Thoracic aorta (tissue), 2 donors: ENCODE measurements at regions not wholly inside any gene's neighbourhood (a gene's known extent, or its start where the extent isn't known, plus 50 kb on each side); places are given as distances from the start of the nearest gene placed in this dataset.

Experiments
- ATAC-seq: fragments of 150-250 bp; one replicate; pipeline ENCODE4 v1.8.0; 2017; ENCODE audit warnings: low read depth; ENCODE audit not compliant: insufficient number of reproducible peaks, low FRiP score
- DNase-seq: peaks from one replicate; pipeline ENCODE4 v3.0.0-alpha.2; 2020; ENCODE audit warnings: low spot score
- H3K27ac ChIP-seq, 2 donors: fragments of 200-600 bp; sonication (generic); 1 replicate in 1 of 2; 2 replicates in 1 of 2; pipeline ENCODE4 v1.5.1; 2016; ENCODE audit warnings: mild to moderate bottlenecking in 2 of 2, moderate library complexity in 2 of 2
- H3K27me3 ChIP-seq: fragments of 200-600 bp; sonication (generic); replicated peaks from 2 replicates; pipeline ENCODE4 v1.6.0; 2016; ENCODE audit warnings: mild to moderate bottlenecking; ENCODE audit not compliant: insufficient read depth
- H3K36me3 ChIP-seq: fragments of 200-600 bp; sonication (generic); one replicate; pipeline ENCODE4 v1.5.1; 2016
- H3K4me1 ChIP-seq, 2 donors: fragments of 200-600 bp; sonication (generic); 1 replicate in 1 of 2; 2 replicates in 1 of 2; pipeline versions ENCODE4 v1.5.1 to v1.6.0; 2016; ENCODE audit warnings: low read depth in 2 of 2, mild to moderate bottlenecking in 1 of 2; ENCODE audit not compliant: control insufficient read depth in 1 of 2
- H3K4me3 ChIP-seq: fragments of 200-600 bp; sonication (generic); 2 replicates; pipeline ENCODE4 v1.5.1; 2016; ENCODE audit warnings: mild to moderate bottlenecking
- H3K9me3 ChIP-seq: fragments of 200-600 bp; sonication (generic); 2 replicates; pipeline ENCODE4 v1.5.1; 2016
- CTCF ChIP-seq: fragments of 200-600 bp; sonication (generic); IDR thresholded peaks from one replicate; pipeline ENCODE4 v1.5.1; 2019; ENCODE audit warnings: antibody characterized with exemption

GRCh38 chr6:94377835-94378234 is 958.5 kb upstream of the EPHA7 start:
- ATAC-seq = no peak
- no peak for DNase-seq
- Histone ChIP-seq H3K27me3 (no peaks in the 10 kb centered on the region), H3K4me3 (no peak overlapping the region), H3K36me3 (no peaks in the 10 kb centered on the region), H3K4me1 (no peaks in the 10 kb centered on the region), H3K9me3 (no peaks in the 10 kb centered on the region), H3K27ac (no peak overlapping the region)
- TF ChIP-seq CTCF = no peak

- TF ChIP-seq CTCF = no peak
- ATAC-seq = no peak
- H3K36me3 ChIP-seq = no peaks in the 10 kb centered on the region
- no peaks in the 10 kb centered on the region for H3K9me3 ChIP-seq
- no peaks in the 10 kb centered on the region for H3K27me3 ChIP-seq
- H3K4me3 ChIP-seq = no peak overlapping the region
- H3K27ac ChIP-seq = no peak overlapping the region
- no peaks in the 10 kb centered on the region for H3K4me1 ChIP-seq
- DNase-seq = no peak
These were observed 957.5 kb upstream of the EPHA7 start for GRCh38 chr6:94376876-94377275.

- ATAC-seq = no peak
These were observed 952.9 kb upstream of the EPHA7 start for GRCh38 chr6:94372229-94372628.

GRCh38 chr6:94367316-94367715 is 948.0 kb upstream of the EPHA7 start:
- Histone ChIP-seq H3K36me3 (no peaks in the 10 kb centered on the region), H3K27me3 (no peaks in the 10 kb centered on the region), H3K4me3 (no peak overlapping the region), H3K27ac (no peak overlapping the region), H3K4me1 (no peaks in the 10 kb centered on the region), H3K9me3 (no peaks in the 10 kb centered on the region)
- ATAC-seq (no peak), DNase-seq (no peak)
- TF ChIP-seq CTCF = no peak

More at GRCh38 chr6:94372229-94372628, 952.9 kb upstream of the EPHA7 start:
- DNase-seq = no peak
- Histone ChIP-seq H3K4me1 (no peaks in the 10 kb centered on the region), H3K9me3 (no peaks in the 10 kb centered on the region), H3K4me3 (no peak overlapping the region), H3K36me3 (no peaks in the 10 kb centered on the region), H3K27me3 (no peaks in the 10 kb centered on the region), H3K27ac (no peak overlapping the region)
- TF ChIP-seq CTCF = no peak

DNA sequence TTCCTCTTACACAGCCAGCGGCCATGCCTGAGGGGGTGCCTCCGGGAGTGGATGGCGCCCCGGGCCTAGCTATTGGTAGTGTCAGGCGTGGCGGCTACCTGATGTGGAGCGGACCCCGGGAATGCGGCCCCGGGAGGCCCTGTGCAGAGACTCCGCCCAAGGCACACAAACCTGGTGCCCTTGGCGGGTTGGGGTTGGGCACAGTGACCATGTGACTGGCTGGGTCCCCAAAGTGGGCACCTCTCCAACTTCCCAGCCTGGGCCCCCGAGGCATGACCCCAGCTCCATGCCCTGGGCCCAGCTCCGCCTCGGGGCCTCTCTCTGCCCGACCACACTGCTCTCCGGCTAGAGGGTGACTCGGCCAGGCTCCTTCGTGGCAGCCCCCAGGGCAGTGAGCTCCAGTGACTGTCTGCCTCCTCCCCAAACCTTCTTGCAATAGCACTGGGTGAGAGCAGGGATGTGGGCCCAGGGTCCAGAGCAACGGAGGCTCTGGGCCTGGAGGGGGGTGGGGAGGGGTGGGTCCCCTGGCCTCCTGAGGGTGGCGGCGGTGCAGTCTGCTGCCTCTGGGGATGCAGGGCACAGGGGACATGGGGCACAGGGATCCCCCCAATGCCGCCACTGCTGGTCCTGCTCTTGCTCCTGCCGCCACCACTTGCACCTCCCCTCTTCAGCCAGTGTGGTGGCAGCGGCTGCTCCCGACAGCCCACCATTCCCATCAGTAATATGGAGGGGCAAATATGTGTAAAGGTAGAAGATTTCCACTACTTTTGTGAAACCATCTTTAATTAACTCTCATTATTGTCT is 942.9 kb upstream of the EPHA7 start:
- no peak for ATAC-seq
- H3K36me3 ChIP-seq = no peaks in the 10 kb centered on the region
- no peaks in the 10 kb centered on the region for H3K9me3 ChIP-seq
- H3K27ac ChIP-seq = no peak overlapping the region
- H3K4me3 ChIP-seq = no peak overlapping the region
- no peak for TF ChIP-seq CTCF
- H3K4me1 ChIP-seq = no peaks in the 10 kb centered on the region
- no peak for DNase-seq
- H3K27me3 ChIP-seq = no peaks in the 10 kb centered on the region
